Stimulated activated naive CD8-positive, alpha-beta T cell treated with anti-CD3 and anti-CD28 coated beads, Interleukin-15, Interleukin-2, amounts not matched to agents 100 U/mL and 50 U/mL, for 24 hours (primary cell): ENCODE measurements at regions not wholly inside any gene's neighbourhood (a gene's known extent, or its start where the extent isn't known, plus 50 kb on each side); places are given as distances from the start of the nearest gene placed in this dataset.

ENCODE experiments used
- ATAC-seq: fragments of 150-1000 bp; cut with Tn5 transposase; one replicate; pipeline ENCODE4 v1.10.0; 2021
- DNase-seq: peaks from one replicate; pipeline ENCODE4 v3.0.0; 2021

DNA sequence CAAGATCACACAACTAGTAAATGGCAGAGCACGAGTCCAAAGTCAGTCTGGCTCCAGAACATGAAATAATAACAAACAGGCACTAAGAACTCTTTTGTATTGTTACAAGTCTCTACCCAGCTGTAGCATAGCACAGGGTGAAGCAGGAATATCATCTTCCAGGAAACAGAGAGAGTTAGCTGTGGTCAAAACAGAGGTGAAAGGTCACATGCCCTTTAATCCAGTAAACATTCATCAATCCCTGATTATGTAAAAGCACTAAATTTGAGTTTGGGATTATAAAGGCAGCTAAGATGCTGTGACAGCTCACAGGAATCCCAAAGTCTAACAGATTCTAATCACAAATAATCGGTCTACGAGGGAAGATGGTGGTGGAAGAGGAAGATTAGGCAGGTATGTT is 133.0 kb upstream of the ASTN2 start:
- ATAC-seq (no peak), DNase-seq (no peak)

DNA sequence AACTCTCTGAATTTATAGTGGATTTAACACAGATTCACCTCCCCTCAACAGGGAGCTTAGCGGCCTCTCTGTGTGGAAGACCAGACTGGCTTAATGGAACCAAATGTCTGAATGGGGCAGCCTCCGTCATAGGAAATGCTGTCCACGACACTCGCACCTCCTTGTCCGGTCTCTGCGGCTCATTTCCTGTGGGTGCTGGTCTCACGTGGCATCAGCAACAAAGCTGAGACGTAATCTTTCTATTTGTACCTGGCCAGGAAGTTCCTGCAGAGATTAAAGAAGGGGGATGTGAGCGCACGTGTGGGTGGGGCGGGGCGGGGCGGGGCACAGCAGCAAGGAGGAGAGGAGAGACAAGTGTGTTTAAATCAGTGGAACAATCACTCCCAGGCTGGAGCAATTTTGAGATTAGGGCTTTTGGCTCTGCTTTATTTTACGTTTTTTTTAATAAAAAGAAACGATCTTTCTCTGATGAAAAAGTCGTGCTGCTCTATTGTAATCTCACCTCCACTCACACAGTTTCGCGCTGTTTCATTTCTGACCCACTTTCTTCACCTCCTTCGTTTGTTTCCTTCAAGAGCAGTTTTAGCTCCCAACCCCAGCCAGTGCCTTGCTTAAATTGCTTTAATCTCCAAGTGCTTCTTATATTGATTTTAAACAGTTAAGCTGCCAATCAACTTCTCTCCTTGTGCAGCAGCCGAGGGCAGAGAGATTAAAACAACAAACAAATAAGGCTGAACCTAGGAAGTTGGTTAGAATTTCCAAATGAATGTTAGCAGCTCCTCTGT is 132.2 kb upstream of the ASTN2 start:
- ATAC-seq (no peak), DNase-seq (no peak)

DNA sequence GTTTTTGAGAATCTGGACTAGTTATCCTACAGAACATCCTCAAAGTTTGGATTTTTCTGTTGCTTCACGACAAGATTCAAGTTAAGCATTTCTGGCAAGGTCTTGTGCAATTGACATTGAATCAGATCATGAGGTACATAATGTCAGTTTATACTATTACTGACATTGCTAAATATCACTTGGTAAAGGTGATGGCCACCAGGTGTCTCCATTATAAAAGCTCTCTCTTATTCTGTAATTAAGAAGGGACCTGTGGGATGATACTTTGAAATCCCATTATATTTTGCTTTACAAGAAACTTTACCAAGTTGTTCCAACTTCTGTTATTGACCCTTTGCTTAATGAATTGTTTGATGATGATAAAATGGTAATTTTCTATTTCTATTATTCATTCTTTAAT is 131.0 kb upstream of the ASTN2 start:
- no peak for ATAC-seq
- no peak for DNase-seq

DNA sequence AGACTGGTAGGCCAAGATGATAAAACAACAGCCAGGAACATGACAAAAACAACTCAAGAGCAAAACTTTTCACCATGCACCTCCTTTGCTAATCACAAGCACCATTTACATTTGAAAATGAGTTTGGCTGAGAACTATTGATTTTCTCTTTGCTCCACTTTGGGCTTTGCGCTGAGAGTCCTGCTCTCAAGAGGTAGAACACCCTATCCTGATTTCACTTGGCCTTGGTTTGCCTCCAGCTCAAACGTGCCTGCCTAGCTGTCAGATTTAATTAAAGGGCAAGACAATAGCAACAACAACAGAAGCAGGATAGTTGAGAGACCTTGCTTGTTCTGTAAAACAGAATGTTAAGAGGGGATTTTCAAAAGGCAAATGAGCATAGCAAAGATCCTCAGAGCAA is 128.2 kb upstream of the ASTN2 start:
- DNase-seq (no peak), ATAC-seq (no peak)

DNA sequence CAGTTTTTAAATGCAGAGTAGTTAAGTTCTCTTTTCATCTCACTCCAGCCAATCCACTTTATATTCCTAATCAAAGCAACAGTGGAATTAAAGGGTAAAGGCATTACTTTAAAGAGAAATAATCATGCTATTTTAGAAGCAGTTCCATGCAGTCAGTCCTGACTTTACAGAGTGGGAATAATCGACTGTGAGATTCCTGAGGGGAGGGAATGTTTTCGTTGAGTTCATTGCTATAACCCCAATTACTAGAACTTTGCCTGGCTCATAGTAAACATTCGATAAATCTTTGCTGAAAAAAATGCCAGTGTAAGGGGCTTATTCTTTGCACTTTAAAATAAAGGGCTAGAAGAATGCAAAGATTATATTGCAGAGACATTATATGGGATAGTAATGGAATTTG is 127.2 kb upstream of the ASTN2 start:
- ATAC-seq: no peak
- no peak for DNase-seq

DNA sequence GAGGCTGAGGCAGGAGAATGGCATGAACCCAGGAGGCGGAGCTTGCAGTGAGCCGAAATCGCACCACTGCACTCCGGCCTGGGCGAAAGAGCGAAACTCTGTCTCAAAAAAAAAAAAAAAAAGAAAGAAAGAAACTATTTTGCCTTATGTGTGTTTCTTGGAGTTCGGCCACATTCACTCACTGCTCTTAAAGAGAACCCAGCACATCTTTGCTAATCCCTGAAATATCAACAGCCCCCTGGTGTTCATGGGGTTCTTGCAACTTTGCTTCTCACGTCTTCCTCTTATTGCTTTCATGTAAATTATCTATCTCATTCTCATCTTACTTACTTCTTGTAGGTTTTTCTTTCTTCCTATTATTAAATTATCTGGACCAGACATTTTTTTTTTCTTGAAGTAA is 126.3 kb upstream of the ASTN2 start:
- DNase-seq: no peak
- ATAC-seq: no peak

DNA sequence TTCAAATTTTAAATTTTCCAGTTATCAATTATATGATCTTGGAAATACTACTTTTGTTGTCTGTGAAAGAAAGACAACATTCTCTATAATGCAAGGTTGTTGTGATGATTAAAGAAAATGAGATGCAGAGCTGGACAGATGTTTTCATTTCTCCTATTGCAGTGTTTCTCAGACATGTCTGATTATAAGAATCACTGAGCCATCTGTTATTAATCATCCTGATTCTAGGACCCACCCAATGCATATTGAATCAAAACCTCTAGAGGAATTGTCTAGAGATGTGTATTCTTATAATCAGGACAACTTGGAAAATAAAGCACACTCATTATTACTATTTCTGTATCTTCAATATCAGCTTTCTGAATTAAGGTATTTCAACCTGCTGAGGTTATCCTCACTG is 121.1 kb upstream of the ASTN2 start:
- ATAC-seq (no peak), DNase-seq (no peak)

DNA sequence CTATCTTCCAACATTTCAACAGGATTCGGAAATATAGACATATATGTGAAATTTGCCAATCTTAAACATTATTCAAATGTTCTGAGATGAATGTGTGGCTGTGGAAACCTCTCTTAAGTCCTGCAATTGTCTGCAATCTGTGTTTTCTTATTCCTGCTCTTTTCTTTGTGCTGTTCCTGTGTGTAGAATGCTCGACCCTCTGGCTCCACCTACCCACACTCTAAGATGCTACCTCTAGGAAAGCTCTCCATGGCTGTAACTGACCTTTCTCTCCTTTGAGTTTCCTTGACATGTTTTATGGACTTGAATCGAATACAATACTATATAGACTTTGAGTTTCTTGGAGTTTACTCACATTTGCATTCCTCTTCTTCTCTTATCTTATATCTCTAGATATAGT is 120.6 kb upstream of the ASTN2 start:
- ATAC-seq (no peak), DNase-seq (no peak)

DNA sequence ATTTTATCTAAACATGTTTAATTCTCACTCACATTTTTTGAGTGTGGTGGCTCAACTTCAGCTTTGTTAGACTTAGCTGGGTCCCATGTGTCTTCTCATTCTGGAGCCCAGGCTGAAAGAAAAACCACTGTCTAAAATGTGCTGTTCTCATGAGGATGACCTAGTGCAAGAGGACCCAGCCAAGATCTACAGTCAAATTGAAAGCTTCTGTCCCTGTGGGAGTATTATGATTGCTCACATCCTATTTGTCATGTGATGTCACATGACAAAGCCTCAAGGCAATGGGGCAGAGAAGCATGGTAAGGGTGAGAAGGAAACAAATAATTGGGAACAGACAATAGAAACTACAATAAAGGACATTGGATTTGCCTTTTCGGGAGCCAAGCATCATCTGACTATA is 113.4 kb upstream of the ASTN2 start:
- no peak for DNase-seq

DNA sequence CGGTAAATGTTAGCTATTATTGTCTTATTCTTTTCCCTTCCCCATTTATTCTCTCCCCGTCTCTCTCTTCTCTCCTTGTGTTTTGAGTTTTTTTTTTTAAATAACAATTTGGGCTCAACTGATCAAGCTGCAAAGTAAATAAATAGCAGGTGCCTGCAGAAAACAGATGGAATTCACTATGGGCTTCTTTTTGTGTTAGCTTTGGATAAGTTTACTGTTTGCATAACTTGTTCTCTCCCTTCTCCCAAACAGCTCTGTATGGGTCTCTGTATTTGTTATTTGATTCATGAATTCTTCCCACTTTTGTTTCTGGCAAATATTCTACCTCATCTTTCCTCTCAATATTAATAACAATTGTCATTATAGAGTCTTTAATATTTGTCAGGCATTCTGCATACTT is 111.8 kb upstream of the ASTN2 start:
- DNase-seq: no peak
- ATAC-seq: no peak

More for the DNA sequence above, 113.4 kb upstream of the ASTN2 start:
- ATAC-seq: no peak

DNA sequence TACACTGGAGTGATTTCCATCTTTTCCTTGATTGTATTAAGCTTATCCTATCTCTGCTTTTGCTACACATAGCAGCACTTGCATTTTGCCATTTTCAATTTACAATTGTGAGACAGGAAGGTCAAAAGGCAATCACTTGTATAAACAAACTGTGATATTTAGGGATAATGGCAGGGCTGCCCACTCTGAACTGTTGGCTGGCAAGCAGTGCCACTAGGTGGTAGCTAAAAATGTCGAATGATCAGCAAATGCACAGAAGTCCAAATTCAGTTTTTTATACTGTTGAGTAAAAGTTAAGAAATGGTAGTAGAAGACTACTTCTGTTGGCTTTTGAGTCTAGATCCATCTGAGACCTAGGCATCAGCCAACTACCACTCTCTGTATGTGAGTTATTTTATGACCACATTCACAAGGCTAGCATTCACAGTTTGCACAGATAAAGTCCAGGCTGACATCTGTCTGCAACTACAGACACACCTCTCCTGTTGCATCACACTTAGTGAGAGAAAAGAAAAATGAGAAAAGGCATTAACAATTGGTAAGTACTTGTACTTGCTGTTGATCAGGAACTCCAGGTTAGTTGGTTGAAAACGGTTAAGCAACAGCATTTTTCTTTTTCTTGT is 108.8 kb upstream of the ASTN2 start:
- DNase-seq (no peak), ATAC-seq (no peak)

DNA sequence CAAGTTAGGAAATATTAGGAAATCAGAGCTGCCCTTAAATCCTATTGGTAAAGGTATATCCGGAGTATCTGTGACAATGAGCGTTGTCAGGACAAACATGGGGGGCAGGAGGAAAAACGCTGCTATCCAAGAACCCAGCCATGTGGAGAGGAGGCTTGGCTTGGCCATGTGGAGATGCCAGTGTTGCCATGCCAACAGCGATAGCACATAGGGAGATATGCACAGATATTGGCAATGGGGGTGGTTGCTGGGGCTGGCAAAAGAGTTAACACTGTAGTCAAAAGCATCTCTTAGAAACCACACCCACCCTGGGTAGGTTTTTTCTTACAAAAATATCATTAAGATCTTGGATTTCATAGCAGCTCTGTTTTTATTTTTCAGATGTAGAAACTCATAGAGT is 106.4 kb upstream of the ASTN2 start:
- DNase-seq: no peak
- no peak for ATAC-seq

DNA sequence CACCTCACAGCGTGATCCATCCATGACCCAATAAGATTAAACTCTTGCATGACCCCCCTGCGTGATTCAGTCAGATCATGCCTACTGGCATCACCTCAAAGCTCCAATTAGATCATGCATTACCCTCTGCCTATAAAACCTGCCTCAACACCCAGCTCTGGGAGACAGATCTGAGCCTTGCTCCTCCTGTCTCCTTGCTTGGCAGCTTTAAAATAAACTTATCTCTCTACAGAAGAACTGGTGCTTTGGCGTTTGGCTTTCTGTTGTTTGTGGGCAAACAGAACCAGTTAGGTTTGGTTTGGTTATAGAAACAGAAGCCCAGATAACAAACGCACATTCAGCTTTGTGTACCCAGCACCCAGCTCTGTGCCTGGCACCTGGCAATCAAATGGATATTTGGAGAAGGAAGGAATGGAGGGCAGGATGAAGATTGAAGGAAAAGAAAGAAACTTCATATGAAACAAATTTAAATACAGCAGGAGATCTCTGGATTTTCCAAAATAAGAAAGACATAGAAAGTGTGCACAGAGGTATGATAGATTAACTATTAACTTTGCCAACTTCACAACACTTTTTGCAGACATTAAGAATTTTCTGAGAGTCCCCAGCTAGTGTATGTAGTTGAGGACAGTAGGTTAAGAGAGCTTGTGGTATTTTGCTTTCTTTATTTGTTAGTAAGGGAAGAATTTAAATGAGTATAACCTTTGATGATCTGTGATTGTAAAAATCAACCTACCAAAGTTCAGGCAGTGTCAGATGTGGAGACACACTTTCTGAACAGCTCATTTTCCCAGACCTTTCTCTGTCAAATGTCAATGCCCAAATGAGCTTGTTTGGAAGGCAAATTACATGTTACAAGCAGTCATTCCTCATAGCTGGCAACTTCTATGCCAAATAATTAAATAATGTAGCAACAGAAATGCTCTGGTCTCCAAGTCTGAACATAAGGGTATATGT is 102.1 kb upstream of the ASTN2 start:
- ATAC-seq (no peak), DNase-seq (no peak)

DNA sequence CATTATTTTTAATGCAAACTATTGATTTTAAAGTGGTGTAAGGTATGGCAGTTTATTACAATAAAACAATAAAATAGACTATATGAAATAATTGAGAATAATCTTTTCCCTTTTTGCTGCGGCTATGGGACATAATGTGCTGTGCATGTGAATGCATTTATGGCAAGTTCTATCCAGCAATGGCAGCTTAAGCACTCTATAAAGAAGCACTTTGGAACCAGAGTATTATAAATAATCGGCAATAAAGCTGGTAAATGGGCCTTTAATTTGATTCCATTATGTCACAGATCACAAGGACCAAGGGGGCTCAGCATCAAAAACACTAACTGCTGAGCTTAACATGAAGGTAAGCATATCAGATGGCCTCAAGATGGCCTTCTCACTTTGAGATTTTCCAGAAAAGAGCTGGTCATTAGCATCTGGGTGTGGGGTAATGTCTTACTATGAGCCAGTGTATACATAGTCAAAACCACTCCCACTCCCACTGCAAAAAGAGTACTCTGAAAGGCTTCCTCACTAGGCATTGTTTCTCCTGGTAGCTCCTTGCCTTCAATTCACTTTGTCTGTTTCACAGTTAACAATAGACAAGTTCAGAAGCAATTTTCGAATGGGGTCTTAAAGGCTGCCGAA is 97.1 kb upstream of the ASTN2 start:
- ATAC-seq: no peak
- no peak for DNase-seq

DNA sequence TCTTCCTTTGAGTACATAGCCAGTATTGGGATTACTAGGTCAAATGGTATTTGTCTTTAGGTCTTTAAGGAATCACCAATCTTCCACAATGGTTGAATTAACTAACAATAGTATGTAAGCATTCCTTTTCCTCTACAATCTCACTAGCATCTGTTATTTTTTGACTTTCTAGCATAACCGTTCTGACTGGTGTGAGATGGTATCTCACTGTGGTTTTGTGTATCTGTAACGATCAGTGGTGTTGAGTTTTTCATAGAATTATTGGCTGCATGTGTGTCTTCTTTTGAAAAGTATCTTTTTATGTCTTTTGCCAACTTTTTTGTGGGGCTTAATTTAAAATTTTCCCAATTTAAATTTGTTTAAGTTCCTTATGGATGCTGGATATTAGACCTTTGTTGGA is 81.5 kb upstream of the ASTN2 start:
- DNase-seq (no peak), ATAC-seq (no peak)

DNA sequence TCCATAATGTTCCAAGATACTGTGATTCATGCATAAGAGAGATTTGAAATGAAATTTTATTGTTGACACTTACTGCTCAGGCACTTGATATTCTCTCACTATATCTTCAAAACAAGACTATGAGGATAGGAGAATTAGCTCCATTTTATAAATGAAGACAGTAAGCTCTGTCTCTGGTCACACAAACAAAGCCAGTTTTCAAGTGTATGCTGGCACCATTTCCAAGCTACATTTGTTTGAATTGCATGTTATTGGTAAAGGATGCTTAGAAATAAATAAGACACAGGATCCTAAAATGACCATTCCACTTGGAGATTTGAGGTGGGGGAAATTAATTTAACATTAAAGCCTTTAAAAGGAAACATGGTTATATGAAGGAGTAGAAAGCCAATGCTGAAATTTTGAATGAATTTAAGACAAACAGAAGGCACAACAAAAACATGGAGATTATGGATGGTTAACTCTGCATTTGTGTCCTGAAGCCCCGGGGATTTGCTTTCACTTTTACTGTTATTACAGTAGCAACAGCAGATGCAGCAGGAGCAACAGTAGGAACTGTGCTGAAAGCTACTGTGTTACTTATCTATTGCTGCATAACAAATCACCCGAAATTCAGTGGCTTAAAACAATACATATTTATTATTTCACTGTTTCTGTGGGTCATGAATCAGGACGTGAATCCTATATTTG is 79.7 kb upstream of the ASTN2 start:
- no peak for ATAC-seq
- no peak for DNase-seq

DNA sequence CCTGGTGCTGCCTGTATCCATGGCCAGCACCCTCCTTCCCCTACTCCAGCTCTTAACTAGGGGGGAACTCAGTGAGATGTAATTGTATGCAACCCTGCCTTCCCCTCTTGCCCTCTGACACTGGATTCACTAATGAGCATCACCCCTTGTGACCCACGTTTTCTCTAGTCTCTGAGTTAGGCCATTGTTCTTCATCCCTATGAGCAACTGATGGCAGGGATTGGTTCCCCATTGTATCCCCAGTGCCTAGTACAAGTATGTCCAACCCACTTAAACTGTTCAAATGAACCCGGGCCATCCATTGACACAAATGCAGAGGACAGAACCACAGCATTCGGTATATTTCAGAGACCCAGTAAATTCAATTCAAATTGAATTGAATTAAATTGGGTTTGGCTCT is 77.6 kb upstream of the ASTN2 start:
- DNase-seq (no peak), ATAC-seq (no peak)

DNA sequence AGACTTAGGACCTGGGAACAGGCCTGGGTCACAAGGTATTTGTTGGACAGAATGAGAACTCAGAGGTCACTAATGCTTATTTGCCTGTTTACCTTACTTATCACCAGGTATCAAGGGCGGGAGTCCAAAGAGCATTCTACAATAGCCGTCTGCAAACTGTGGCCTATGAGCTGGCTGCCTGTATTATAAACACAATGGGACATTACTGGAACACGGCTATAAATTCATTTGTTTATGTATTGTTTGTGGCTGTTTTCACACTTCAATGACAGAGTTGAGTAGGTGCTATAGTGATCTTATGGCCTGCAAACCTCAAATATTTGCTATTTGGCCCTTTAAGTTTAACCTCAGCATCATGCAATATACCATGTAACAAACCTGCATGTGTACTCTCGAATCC is 76.6 kb upstream of the ASTN2 start:
- ATAC-seq (no peak), DNase-seq (no peak)

DNA sequence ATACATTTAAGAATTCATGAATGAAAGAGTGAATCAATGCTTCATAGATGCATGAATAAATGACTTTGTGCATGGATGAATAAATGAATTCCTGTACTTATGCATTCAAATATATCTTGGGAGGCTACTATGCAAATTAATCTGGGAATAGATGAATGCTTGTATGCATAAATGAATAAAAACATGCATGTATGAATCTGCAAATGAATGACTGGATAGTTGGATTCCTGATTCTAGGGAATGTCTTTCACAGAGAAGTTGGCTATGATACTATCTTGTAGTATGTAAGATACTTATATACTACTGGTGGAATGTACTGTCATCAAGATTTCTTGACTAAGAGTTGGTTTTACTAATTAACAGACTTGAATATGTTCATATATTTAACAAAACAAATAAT is 75.3 kb upstream of the ASTN2 start:
- no peak for ATAC-seq

DNA sequence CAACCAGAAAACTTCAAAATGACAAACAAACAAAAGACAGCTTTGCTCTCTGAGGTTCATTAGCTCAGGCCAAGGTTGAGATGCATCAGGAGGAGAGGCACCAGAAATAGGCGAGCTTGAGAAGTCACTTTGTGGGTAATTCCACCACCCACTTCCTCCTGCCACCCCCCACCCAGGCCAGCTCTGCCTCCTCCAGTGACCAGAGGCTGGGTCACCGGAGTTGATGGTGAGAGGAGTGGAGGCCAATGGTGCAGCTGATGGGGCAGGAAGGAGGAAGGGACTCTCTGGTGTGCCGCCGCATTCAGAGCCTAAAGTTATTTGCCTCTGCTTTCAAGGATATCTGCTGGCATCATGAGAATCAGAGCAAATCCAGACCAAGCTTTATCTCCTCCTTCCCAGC is 73.8 kb upstream of the ASTN2 start:
- no peak for DNase-seq
- no peak for ATAC-seq

More for the DNA sequence above, 75.3 kb upstream of the ASTN2 start:
- DNase-seq: no peak

DNA sequence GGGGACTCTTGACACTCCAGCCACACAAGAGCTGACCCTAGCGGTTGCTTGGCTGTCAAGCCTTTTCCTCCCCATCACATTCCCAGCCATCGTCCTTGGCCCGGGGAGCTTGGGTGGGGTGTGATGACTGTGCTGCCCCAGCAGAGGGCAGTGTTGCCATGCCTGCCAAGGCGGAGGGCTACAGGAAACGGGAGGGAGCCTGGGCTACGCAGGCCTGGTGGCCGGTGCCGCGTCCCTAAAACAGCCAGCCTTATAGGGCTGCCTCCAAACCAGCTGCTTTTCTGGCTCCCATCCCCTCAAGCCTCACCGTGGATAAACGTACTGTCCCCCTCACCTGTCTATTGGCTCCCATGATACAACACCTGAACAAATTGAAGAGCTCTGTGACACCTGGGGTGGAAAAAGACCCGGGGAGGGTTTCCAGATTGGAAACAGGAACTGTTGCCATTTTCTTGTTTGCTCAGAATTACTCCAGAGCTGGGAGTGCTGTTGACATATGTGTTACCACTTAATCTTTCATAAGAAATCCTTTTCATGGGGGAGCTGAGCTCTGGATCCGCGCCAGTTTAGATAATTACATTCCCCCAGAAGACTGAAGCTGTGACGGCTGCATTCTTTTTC is 72.8 kb upstream of the ASTN2 start:
- DNase-seq (peak; percentile 59), ATAC-seq (peak; percentile 84)

DNA sequence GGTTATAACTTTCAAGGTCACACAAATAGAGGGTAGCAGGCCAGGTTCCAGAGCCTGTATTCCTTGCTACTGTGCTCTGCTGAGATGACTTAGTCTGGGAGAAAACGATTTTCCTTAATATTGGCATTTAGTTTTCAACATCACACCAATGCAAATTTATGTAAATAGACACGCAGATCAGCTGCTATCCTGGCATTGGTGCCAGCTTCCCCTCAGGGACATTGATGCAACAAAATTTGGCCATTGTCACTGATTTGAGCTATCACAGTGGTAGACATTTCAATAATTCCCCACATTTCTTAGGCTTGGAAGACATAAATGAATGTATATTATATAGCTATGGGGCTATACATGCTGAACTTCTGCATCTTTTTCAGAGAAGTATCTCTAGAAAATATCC is 71.6 kb upstream of the ASTN2 start:
- no peak for DNase-seq
- ATAC-seq: no peak
